Body of pancreas (tissue), 4 donors: ENCODE measurements at regions not wholly inside any gene's neighbourhood (a gene's known extent, or its start where the extent isn't known, plus 50 kb on each side); places are given as distances from the start of the nearest gene placed in this dataset.

ENCODE experiments used
- ATAC-seq: fragments of 150-250 bp; one replicate; pipeline ENCODE4 v1.9.1; 2016
- DNase-seq, 4 donors: peaks; one replicate each; pipeline ENCODE4 v3.0.0-alpha.2; 2019
- H3K27ac ChIP-seq, 4 donors: fragments of 200-600 bp; sonication (generic); 1 replicate in 3 of 4; 2 replicates in 1 of 4; pipeline versions ENCODE4 v1.5.1 to v1.6.1; 2016 to 2019; ENCODE audit warnings: mild to moderate bottlenecking in 1 of 4, mixed read lengths in 1 of 4, moderate library complexity in 1 of 4
- H3K27me3 ChIP-seq, 2 donors: fragments of 200-600 bp; sonication (generic); one replicate each; pipeline ENCODE4 v1.6.0; 2016; ENCODE audit warnings: mild to moderate bottlenecking in 1 of 2
- H3K36me3 ChIP-seq, 2 donors: fragments of 200-600 bp; sonication (generic); replicated peaks in 1 of 2; 2 replicates each; pipeline ENCODE4 v1.5.1; 2016; ENCODE audit warnings: low read depth in 2 of 2; ENCODE audit not compliant: insufficient read depth in 1 of 2
- H3K4me1 ChIP-seq: fragments of 200-600 bp; sonication (generic); one replicate; pipeline ENCODE4 v1.6.0; 2016
- H3K4me3 ChIP-seq, 2 donors: fragments of 200-600 bp; sonication (generic); 1 replicate in 1 of 2; 2 replicates in 1 of 2; pipeline ENCODE4 v1.5.1; 2016 to 2019
- H3K9me3 ChIP-seq, 3 donors: fragments of 200-600 bp; sonication (generic); 1 replicate in 2 of 3; 2 replicates in 1 of 3; pipeline ENCODE4 v1.5.1; 2016
- POLR2A ChIP-seq, 3 donors: fragments of 450-650 bp; IDR thresholded peaks; one replicate each; pipeline ENCODE4 v1.6.1; 2016; ENCODE audit warnings: antibody characterized with exemption in 3 of 3, mild to moderate bottlenecking in 2 of 3
- whole genome bisulfite sequencing, 2 donors: methylation state at CpG; one replicate each; pipeline ENCODE4 v1.1.5; 2017; 5-methylcytosine and 5-hydroxymethylcytosine counted together
- intact Hi-C: fragments of 100-400 bp; cut with DNase I; formaldehyde crosslinking; loops from one replicate; pipeline ENCODE4 v1.15.1; 2023
- TF ChIP-seq, protein P1 (sequence below), 7 experiments: fragments of 450-650 bp in 4 of 7; fragments of 200-600 bp in 3 of 7; sonication (generic) in 3 of 7; IDR thresholded peaks; one replicate each; pipeline ENCODE4 v1.5.1; 2016 to 2019; ENCODE audit warnings: antibody characterized with exemption in 7 of 7

DNA sequence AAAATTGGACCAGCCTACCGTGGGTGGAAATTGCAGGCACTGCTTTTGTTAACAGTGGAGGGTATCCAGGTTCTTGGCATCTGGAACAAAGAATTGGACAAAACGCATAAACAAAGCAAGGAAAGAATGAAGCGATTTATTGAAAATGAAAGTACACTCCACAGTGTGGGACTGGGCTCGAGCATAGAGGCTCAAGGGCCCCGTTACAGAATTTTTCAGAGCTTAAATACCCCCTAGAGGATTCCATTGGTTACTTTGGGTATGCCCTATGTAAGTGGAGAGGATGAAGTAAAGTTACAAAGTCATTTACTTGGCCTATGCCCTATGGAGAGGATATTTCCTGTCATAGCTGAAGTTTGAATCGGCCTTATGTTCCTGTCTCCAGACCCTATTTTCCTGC, 85.3 kb downstream of the GLUD2 start:
- H3K36me3 ChIP-seq = no peaks in the 10 kb centered on the region
- TF ChIP-seq, protein P1, sequence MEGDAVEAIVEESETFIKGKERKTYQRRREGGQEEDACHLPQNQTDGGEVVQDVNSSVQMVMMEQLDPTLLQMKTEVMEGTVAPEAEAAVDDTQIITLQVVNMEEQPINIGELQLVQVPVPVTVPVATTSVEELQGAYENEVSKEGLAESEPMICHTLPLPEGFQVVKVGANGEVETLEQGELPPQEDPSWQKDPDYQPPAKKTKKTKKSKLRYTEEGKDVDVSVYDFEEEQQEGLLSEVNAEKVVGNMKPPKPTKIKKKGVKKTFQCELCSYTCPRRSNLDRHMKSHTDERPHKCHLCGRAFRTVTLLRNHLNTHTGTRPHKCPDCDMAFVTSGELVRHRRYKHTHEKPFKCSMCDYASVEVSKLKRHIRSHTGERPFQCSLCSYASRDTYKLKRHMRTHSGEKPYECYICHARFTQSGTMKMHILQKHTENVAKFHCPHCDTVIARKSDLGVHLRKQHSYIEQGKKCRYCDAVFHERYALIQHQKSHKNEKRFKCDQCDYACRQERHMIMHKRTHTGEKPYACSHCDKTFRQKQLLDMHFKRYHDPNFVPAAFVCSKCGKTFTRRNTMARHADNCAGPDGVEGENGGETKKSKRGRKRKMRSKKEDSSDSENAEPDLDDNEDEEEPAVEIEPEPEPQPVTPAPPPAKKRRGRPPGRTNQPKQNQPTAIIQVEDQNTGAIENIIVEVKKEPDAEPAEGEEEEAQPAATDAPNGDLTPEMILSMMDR (IDR thresholded peaks at IDR 0.05) = no peak
- no peak for TF ChIP-seq POLR2A (IDR thresholded peaks at IDR 0.05)
- no peak overlapping the region for H3K4me3 ChIP-seq
- no peaks in the 10 kb centered on the region for H3K9me3 ChIP-seq
- intact Hi-C loops = no loop called here
- DNase-seq (no peak), ATAC-seq (no peak)
- no peaks in the 10 kb centered on the region for H3K27me3 ChIP-seq
- H3K4me1 ChIP-seq = no peaks in the 10 kb centered on the region
- 88 to 91% methylated on average over 5 to 6 of the region's 6 CpGs for WGBS, 2 donors
- H3K27ac ChIP-seq = no peak overlapping the region

DNA sequence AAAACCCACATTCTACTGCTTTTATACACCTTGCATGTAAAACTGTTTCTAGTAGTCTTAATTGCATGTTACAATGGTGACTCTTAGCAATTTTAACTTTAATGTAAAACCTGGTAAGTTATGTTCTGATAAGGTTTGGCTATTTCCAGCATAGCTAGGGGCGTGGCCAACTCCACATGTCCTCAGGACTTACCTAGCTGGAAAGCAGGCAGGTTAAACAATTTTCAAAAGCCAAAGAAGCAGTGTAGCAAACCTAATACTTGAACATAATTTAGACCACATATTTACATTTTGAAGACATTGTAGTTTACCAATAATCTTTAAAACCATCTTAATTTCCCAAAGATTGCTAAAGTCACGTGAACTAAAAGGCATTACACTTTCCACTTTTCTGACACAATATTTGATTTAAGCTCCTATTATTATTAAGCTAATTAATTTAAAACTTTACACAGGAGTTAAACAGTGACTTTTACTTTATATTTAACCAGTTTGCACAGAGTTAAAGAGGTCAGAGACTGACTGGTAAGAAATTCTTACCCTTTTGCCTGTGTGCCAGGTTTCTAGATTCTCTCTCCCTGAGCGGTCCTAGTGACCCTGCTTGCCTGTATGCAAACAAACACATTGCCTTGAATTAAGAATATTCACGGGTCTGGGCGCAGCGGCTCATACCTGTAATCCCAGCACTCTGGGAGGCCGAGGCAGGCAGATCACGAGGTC, 88.2 kb downstream of the GLUD2 start:
- peak overlapping the region in 3 of 4 donors; percentile 12 to 37 (median 30) for H3K27ac ChIP-seq
- TF ChIP-seq, protein P1 (IDR thresholded peaks at IDR 0.05) = no peak
- TF ChIP-seq POLR2A (IDR thresholded peaks at IDR 0.05) = no peak
- DNase-seq (peak in 1 of 4 donors; percentile 13), ATAC-seq (peak; percentile 38)
- no peaks in the 10 kb centered on the region for H3K9me3 ChIP-seq
- H3K4me1 ChIP-seq = no peaks in the 10 kb centered on the region
- H3K4me3 ChIP-seq = no peak overlapping the region
- H3K36me3 ChIP-seq = no peaks in the 10 kb centered on the region
- WGBS, 2 donors = 34 to 36% methylated on average over 7 to 8 of the region's 8 CpGs
- H3K27me3 ChIP-seq = no peaks in the 10 kb centered on the region
- intact Hi-C loops = no loop called here

DNA sequence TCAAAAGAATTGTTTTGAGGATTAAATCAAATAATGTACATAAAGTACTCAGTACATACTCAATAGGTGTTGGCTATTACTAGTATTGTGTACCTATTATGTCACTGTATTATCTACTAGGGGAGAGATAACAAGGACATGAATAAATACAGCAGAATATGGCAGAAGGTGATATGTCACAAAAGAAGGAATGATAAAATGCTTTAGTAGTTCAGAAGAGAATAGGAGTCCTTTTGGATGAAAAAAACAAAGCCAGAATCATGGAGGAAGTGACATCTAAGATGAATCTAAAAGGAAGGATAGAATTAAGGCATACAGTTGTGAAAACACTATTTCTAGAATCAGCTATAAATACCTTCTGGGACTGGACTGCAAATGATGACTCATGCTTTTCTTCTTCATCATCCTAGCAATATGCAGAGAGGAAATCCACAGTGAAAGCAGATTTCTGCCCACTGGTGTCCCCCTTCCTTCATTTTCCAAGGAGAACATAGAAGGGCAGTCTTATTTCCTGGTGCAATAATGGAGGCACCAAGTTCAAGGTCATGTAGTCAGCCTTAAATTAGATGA, 98.7 kb downstream of the GLUD2 start:
- H3K36me3 ChIP-seq = no peaks in the 10 kb centered on the region
- H3K4me3 ChIP-seq = no peak overlapping the region
- H3K9me3 ChIP-seq = no peaks in the 10 kb centered on the region
- TF ChIP-seq, protein P1 (IDR thresholded peaks at IDR 0.05) = no peak
- no peak for TF ChIP-seq POLR2A (IDR thresholded peaks at IDR 0.05)
- no peaks in the 10 kb centered on the region for H3K27me3 ChIP-seq
- DNase-seq (no peak), ATAC-seq (no peak)
- no peaks in the 10 kb centered on the region for H3K4me1 ChIP-seq
- no peak overlapping the region for H3K27ac ChIP-seq
- intact Hi-C loops = no loop called here

DNA sequence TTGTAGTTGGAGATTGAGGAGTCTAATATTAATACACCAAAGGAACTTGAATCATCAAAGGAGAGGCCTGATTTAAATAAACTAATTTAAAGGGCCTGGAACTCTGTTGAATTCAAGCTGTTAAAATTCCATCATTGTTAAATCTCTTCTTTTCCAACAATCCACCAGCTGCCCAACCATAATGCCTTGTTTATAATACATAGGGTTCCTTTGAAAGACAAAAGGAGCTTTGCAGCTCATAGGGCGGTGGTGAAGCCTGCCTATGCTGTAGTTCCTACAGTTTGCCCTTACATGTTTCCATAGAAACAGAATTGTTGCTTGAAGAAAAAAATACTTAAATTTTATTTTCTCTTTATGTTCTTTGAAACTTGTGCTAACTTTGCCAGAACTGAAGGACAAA, 102.8 kb downstream of the GLUD2 start:
- no peak for ATAC-seq
- H3K4me1 ChIP-seq = no peaks in the 10 kb centered on the region
- H3K36me3 ChIP-seq = no peaks in the 10 kb centered on the region
- no peak for DNase-seq
- no peaks in the 10 kb centered on the region for H3K27me3 ChIP-seq
- TF ChIP-seq POLR2A (IDR thresholded peaks at IDR 0.05) = no peak
- TF ChIP-seq, protein P1 (IDR thresholded peaks at IDR 0.05) = no peak
- no peaks in the 10 kb centered on the region for H3K9me3 ChIP-seq
- 50 to 89% methylated on average over 1 of the region's 1 CpG for WGBS, 2 donors
- H3K27ac ChIP-seq = no peak overlapping the region
- intact Hi-C loops = no loop called here
- no peak overlapping the region for H3K4me3 ChIP-seq

DNA sequence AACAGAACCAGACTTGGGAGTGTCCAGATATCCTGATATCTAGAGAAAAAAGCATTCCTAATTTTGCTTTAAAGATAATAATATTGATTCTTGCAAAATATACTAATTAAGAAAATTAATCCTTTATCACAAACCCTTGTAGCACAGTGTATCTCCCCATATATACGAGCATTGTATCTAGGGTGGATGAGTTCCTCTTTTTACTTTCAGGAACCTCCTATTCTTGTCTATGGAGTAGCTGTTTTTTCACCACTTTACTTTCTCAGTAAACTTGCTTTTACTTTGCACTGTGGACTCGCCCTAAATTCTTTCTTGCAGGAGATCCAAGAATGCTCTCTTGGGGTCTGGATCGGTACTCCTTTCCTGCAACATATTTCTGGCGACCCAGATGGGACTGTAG, 103.9 kb downstream of the GLUD2 start:
- ATAC-seq = no peak
- Histone ChIP-seq H3K9me3 (no peaks in the 10 kb centered on the region), H3K27me3 (no peaks in the 10 kb centered on the region), H3K27ac (no peak overlapping the region), H3K4me1 (no peaks in the 10 kb centered on the region), H3K36me3 (no peaks in the 10 kb centered on the region), H3K4me3 (no peak overlapping the region)
- TF ChIP-seq, protein P1 (IDR thresholded peaks at IDR 0.05) = no peak
- no peak for TF ChIP-seq POLR2A (IDR thresholded peaks at IDR 0.05)
- DNase-seq = no peak
- intact Hi-C loops = no loop called here
- 72 to 78% methylated on average over 3 to 4 of the region's 4 CpGs for WGBS, 2 donors
